ENCODE measurements at regions not wholly inside any gene's neighbourhood (a gene's known extent, or its start where the extent isn't known, plus 50 kb on each side); places are given as distances from the start of the nearest gene placed in this dataset.

DNA sequence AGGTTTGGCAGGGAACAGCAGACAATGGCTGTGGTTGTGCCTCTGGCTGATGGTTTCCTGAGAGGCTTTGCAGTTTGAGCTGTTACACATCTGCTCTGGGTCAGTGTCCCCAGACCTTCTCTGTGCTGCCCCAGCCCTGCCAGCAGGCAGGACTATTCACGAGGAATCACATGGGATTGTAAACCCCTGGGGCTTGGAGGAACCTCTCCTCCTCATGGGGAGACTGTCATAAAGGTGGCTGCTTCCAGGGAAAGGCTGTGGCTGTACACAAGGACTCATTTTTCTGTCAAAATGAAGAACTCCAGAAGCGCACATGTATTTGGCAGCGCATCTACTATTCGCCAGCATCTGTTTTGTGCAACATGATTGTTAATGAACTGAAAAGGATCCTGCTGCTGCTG lies 142.6 kb upstream of the CYP1B1 start:
- no peak for DNase-seq (ENCODE audit: extremely low spot score)
- ChIA-PET POLR2A (no interaction called here), CTCF (no interaction called here)
- no peak for TF ChIP-seq SP1 (IDR thresholded peaks at IDR 0.05)
- no peak for TF ChIP-seq ARNT (IDR thresholded peaks at IDR 0.05)
- no peak for TF ChIP-seq HDGF (IDR thresholded peaks at IDR 0.05; ENCODE audit: borderline replicate concordance)
- no peak for TF ChIP-seq FOXA1 (IDR thresholded peaks at IDR 0.05)
- TF ChIP-seq SUZ12 (IDR thresholded peaks at IDR 0.05) = no peak
- TF ChIP-seq ZNF384 (IDR thresholded peaks at IDR 0.05) = no peak
- TF ChIP-seq, protein P1, sequence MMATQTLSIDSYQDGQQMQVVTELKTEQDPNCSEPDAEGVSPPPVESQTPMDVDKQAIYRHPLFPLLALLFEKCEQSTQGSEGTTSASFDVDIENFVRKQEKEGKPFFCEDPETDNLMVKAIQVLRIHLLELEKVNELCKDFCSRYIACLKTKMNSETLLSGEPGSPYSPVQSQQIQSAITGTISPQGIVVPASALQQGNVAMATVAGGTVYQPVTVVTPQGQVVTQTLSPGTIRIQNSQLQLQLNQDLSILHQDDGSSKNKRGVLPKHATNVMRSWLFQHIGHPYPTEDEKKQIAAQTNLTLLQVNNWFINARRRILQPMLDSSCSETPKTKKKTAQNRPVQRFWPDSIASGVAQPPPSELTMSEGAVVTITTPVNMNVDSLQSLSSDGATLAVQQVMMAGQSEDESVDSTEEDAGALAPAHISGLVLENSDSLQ (IDR thresholded peaks at IDR 0.05) = no peak
- no peak for TF ChIP-seq BHLHE40 (IDR thresholded peaks at IDR 0.05; ENCODE audit: borderline replicate concordance)
- no peak for TF ChIP-seq CTBP1 (IDR thresholded peaks at IDR 0.05; ENCODE audit: borderline replicate concordance)

DNA sequence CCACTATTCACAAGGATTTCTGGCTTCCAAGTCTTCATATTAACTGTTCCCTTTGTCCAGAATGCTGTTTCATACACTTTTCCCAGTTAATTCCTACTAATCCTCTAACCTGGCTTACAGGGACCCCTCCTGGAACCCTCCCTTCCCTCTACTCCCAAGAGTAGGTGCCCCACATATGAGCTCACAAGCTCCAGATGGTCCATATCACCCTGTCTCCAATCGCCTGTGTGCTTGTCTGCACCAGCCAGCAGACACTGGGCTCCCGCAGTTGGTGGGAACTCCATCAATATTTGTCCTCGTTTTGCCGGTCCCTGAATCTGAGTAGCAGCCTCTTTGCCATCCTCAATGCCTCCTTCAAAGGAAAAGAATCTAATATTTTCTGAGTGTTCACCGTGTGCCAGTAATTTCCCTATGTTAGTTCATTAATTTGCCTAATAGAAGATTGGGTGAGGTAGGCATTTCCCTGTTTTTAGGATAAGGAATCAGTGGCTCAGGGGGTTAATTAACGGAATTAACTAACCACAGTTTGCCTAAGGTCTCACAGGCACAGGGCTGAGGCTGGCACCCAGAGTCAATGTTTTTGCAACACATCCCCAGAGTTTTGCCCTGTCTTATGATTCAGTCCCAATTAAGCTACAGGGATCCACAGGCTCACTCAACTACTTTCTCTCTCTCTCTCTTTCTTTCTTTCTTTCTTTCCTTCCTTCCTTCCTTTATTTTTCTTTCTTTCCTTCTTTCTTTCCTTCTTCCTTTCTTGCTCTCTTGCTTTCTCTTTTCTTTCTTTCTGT lies 141.6 kb upstream of the CYP1B1 start:
- TF ChIP-seq LEF1 (IDR thresholded peaks at IDR 0.05; ENCODE audit: borderline replicate concordance) (no peak), FOXM1 (IDR thresholded peaks at IDR 0.05; ENCODE audit: borderline replicate concordance) (no peak), FOXK2 (IDR thresholded peaks at IDR 0.05) (no peak), ARNT (IDR thresholded peaks at IDR 0.05) (no peak), ELF4 (IDR thresholded peaks at IDR 0.05) (no peak), CTBP1 (IDR thresholded peaks at IDR 0.05; ENCODE audit: borderline replicate concordance) (no peak), NFRKB (IDR thresholded peaks at IDR 0.05) (no peak), SP1 (IDR thresholded peaks at IDR 0.05) (no peak), TARDBP (IDR thresholded peaks at IDR 0.05) (no peak), SUZ12 (IDR thresholded peaks at IDR 0.05) (no peak), L3MBTL2 (conservative IDR thresholded peaks at IDR 0.05) (no peak), FOXA1 (IDR thresholded peaks at IDR 0.05) (no peak), BHLHE40 (IDR thresholded peaks at IDR 0.05; ENCODE audit: borderline replicate concordance) (no peak), HDGF (IDR thresholded peaks at IDR 0.05; ENCODE audit: borderline replicate concordance) (no peak), ZNF384 (IDR thresholded peaks at IDR 0.05) (no peak)
- TF ChIP-seq, protein P1 (IDR thresholded peaks at IDR 0.05) = no peak
- CTCF ChIA-PET = interaction anchor here (0.7 kb wide), 1 partner anchor 57 kb away, joined by 5 read pairs; no protein-coding TSS in a partner anchor

DNA sequence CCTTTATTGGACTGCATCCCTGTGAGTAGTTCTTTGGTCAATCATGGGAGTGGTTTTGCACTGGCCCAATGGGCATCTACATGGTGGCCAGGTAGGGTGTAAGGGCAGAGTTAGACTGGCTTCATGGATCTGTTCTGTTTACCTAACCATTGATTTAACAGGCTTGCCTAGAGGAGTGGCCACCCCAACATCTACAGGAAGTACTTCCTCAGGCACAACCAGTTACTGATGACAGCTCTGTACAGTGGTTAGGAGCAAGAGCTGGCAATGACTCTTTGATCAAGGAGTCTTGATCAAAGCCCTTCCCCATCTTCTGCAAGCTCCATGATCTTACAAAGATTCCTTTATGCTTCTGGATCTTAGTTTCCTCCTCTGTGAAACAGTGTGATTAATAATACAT lies 140.9 kb upstream of the CYP1B1 start:
- no peak for TF ChIP-seq FOXM1 (IDR thresholded peaks at IDR 0.05; ENCODE audit: borderline replicate concordance)
- TF ChIP-seq ARNT (IDR thresholded peaks at IDR 0.05) = no peak
- TF ChIP-seq FOXA1 (IDR thresholded peaks at IDR 0.05) = no peak
- TF ChIP-seq SP1 (IDR thresholded peaks at IDR 0.05) = no peak
- TF ChIP-seq CTBP1 (IDR thresholded peaks at IDR 0.05; ENCODE audit: borderline replicate concordance) = no peak
- TF ChIP-seq ZNF384 (IDR thresholded peaks at IDR 0.05) = no peak
- no peak for TF ChIP-seq BHLHE40 (IDR thresholded peaks at IDR 0.05; ENCODE audit: borderline replicate concordance)
- no peak for TF ChIP-seq HDGF (IDR thresholded peaks at IDR 0.05; ENCODE audit: borderline replicate concordance)
- TF ChIP-seq L3MBTL2 (conservative IDR thresholded peaks at IDR 0.05) = no peak
- no peak for TF ChIP-seq ELF4 (IDR thresholded peaks at IDR 0.05)
- no peak for TF ChIP-seq FOXK2 (IDR thresholded peaks at IDR 0.05)
- TF ChIP-seq SUZ12 (IDR thresholded peaks at IDR 0.05) = no peak
- no peak for TF ChIP-seq NFRKB (IDR thresholded peaks at IDR 0.05)
- no peak for TF ChIP-seq LEF1 (IDR thresholded peaks at IDR 0.05; ENCODE audit: borderline replicate concordance)
- no peak for TF ChIP-seq TARDBP (IDR thresholded peaks at IDR 0.05)
- TF ChIP-seq, protein P1 (IDR thresholded peaks at IDR 0.05) = no peak
- POLR2A ChIA-PET = no interaction called here
- CTCF ChIA-PET = no interaction called here
- DNase-seq (ENCODE audit: extremely low spot score) = no peak

More for the DNA sequence above, 141.6 kb upstream of the CYP1B1 start:
- DNase-seq (ENCODE audit: extremely low spot score) = no peak
- POLR2A ChIA-PET = no interaction called here

DNA sequence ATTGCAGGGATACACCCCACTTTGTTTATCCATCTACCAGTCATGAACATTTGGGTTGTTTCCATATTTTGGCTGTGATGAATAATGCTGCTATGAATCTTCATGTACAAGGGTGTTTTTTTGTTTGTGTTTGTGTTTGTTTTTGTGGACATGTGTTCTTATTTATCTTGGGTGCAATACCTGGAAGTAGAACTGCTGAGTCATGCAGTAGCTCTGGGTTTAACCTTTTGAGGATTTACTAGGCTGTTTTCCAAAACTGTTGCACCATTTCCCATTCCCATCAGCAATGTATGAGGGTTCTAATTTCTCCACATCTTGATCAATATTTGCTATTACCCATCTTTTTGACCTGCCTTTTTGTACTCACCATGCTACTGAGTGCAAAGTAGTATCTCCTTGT lies 140.0 kb upstream of the CYP1B1 start:
- ChIA-PET CTCF (no interaction called here), POLR2A (no interaction called here)

DNA sequence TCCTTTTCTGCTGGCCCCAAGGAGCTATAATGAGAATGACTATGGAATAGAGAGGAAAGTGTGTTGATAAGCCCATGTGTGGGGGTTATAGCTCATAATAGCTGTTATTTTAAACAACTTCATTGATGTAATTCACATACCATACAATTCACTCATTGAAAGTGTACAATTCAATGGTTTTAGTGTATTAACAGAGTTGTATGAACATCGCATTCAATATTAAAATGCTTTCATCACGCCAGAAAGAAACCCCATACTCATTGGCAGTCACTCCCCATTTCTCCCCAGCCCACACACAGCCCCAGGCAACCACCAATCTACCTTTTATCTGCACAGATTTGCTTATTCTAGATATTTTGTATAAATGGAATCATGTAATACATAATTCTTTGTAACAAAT lies 139.6 kb upstream of the CYP1B1 start:
- no peak for DNase-seq (ENCODE audit: extremely low spot score)
- TF ChIP-seq SP1 (IDR thresholded peaks at IDR 0.05) = no peak
- TF ChIP-seq, protein P1 (IDR thresholded peaks at IDR 0.05) = no peak
- no peak for TF ChIP-seq TARDBP (IDR thresholded peaks at IDR 0.05)
- no peak for TF ChIP-seq HDGF (IDR thresholded peaks at IDR 0.05; ENCODE audit: borderline replicate concordance)
- no peak for TF ChIP-seq FOXM1 (IDR thresholded peaks at IDR 0.05; ENCODE audit: borderline replicate concordance)
- no peak for TF ChIP-seq ELF4 (IDR thresholded peaks at IDR 0.05)
- TF ChIP-seq ZNF384 (IDR thresholded peaks at IDR 0.05) = no peak
- no peak for TF ChIP-seq FOXK2 (IDR thresholded peaks at IDR 0.05)
- TF ChIP-seq BHLHE40 (IDR thresholded peaks at IDR 0.05; ENCODE audit: borderline replicate concordance) = no peak
- no peak for TF ChIP-seq CTBP1 (IDR thresholded peaks at IDR 0.05; ENCODE audit: borderline replicate concordance)
- no peak for TF ChIP-seq LEF1 (IDR thresholded peaks at IDR 0.05; ENCODE audit: borderline replicate concordance)
- no peak for TF ChIP-seq L3MBTL2 (conservative IDR thresholded peaks at IDR 0.05)
- no peak for TF ChIP-seq ARNT (IDR thresholded peaks at IDR 0.05)
- TF ChIP-seq NFRKB (IDR thresholded peaks at IDR 0.05) = no peak
- TF ChIP-seq SUZ12 (IDR thresholded peaks at IDR 0.05) = no peak
- no peak for TF ChIP-seq FOXA1 (IDR thresholded peaks at IDR 0.05)
- CTCF ChIA-PET = no interaction called here
- POLR2A ChIA-PET = no interaction called here

More for the DNA sequence above, 140.0 kb upstream of the CYP1B1 start:
- no peak for DNase-seq (ENCODE audit: extremely low spot score)
- TF ChIP-seq BHLHE40 (IDR thresholded peaks at IDR 0.05; ENCODE audit: borderline replicate concordance) (no peak), ELF4 (IDR thresholded peaks at IDR 0.05) (no peak), TARDBP (IDR thresholded peaks at IDR 0.05) (no peak), LEF1 (IDR thresholded peaks at IDR 0.05; ENCODE audit: borderline replicate concordance) (no peak), CTBP1 (IDR thresholded peaks at IDR 0.05; ENCODE audit: borderline replicate concordance) (no peak), SUZ12 (IDR thresholded peaks at IDR 0.05) (no peak), L3MBTL2 (conservative IDR thresholded peaks at IDR 0.05) (no peak), FOXM1 (IDR thresholded peaks at IDR 0.05; ENCODE audit: borderline replicate concordance) (no peak), FOXK2 (IDR thresholded peaks at IDR 0.05) (no peak), ZNF384 (IDR thresholded peaks at IDR 0.05) (no peak)

All from HEK293T (cell line).